Liver (tissue), 7 donors: ENCODE measurements at regions not wholly inside any gene's neighbourhood (a gene's known extent, or its start where the extent isn't known, plus 50 kb on each side); places are given as distances from the start of the nearest gene placed in this dataset.

Experiments
- DNase-seq: peaks from one replicate; pipeline ENCODE4 v3.0.0-alpha.2; 2017; ENCODE audit warnings: low spot score
- H3K27ac ChIP-seq, 2 donors: one replicate each; pipeline ENCODE4 v1.7.0; 2013; ENCODE audit warnings: inconsistent platforms in 2 of 2, low read length in 2 of 2, control low read depth in 1 of 2, low read depth in 1 of 2, mild to moderate bottlenecking in 1 of 2
- H3K27me3 ChIP-seq, 4 donors: one replicate each; pipeline versions ENCODE4 v1.6.1 to v1.7.0; 2013; ENCODE audit warnings: low read length in 3 of 4, inconsistent platforms in 1 of 4, mild to moderate bottlenecking in 1 of 4, moderate library complexity in 1 of 4; ENCODE audit not compliant: control insufficient read depth in 4 of 4, insufficient read depth in 4 of 4
- H3K36me3 ChIP-seq, 4 donors: one replicate each; pipeline versions ENCODE4 v1.6.1 to v1.7.0; 2013; ENCODE audit warnings: low read length in 3 of 4, mild to moderate bottlenecking in 3 of 4, low read depth in 1 of 4, moderate library complexity in 1 of 4; ENCODE audit not compliant: control insufficient read depth in 4 of 4, insufficient read depth in 3 of 4
- H3K4me1 ChIP-seq, 4 donors: one replicate each; pipeline versions ENCODE4 v1.6.1 to v1.7.0; 2013; ENCODE audit warnings: low read length in 3 of 4, mild to moderate bottlenecking in 3 of 4, moderate library complexity in 1 of 4; ENCODE audit not compliant: control insufficient read depth in 4 of 4, insufficient read depth in 4 of 4
- H3K4me3 ChIP-seq, 3 donors: one replicate each; pipeline versions ENCODE4 v1.6.1 to v1.7.0; 2013; ENCODE audit warnings: low read length in 3 of 3, control low read depth in 1 of 3, low read depth in 1 of 3, mild to moderate bottlenecking in 1 of 3
- H3K9ac ChIP-seq, 2 donors: one replicate each; pipeline ENCODE4 v1.7.0; 2013; ENCODE audit warnings: low read length in 2 of 2, mild to moderate bottlenecking in 2 of 2, moderate library complexity in 2 of 2, control low read depth in 1 of 2, low read depth in 1 of 2
- H3K9me3 ChIP-seq, 4 donors: one replicate each; pipeline versions ENCODE4 v1.6.1 to v1.7.0; 2013; ENCODE audit warnings: low read length in 3 of 4; ENCODE audit not compliant: control insufficient read depth in 4 of 4
- FOXA2 ChIP-seq: IDR thresholded peaks from 2 replicates; pipeline ENCODE4 v1.6.1; 2016; ENCODE audit warnings: antibody characterized with exemption
- GABPA ChIP-seq, 2 donors: IDR thresholded peaks in 1 of 2; conservative IDR thresholded peaks in 1 of 2; 2 replicates each; pipeline ENCODE4 v1.6.1; 2016; ENCODE audit warnings: antibody characterized with exemption in 2 of 2, mild to moderate bottlenecking in 1 of 2, moderate library complexity in 1 of 2
- HNF4G ChIP-seq: IDR thresholded peaks from 2 replicates; pipeline ENCODE4 v1.6.1; 2016; ENCODE audit warnings: antibody characterized with exemption
- JUND ChIP-seq, 2 donors: IDR thresholded peaks; 2 replicates each; pipeline ENCODE4 v1.6.1; 2016; ENCODE audit warnings: antibody characterized with exemption in 2 of 2
- NR2F2 ChIP-seq: IDR thresholded peaks from 2 replicates; pipeline ENCODE4 v1.6.1; 2016; ENCODE audit warnings: antibody characterized with exemption
- RAD21 ChIP-seq, 2 donors: IDR thresholded peaks; 2 replicates each; pipeline ENCODE4 v1.6.1; 2016; ENCODE audit warnings: antibody characterized with exemption in 2 of 2, mild to moderate bottlenecking in 2 of 2
- REST ChIP-seq: IDR thresholded peaks from 2 replicates; pipeline ENCODE4 v1.6.1; 2016; ENCODE audit warnings: antibody characterized with exemption, mild to moderate bottlenecking
- RXRA ChIP-seq, 2 donors: IDR thresholded peaks; 2 replicates each; pipeline ENCODE4 v1.6.1; 2017 to 2018; ENCODE audit warnings: antibody characterized with exemption in 2 of 2, mild to moderate bottlenecking in 1 of 2
- SP1 ChIP-seq: IDR thresholded peaks from 2 replicates; pipeline ENCODE4 v1.6.1; 2018; ENCODE audit warnings: antibody characterized with exemption, mild to moderate bottlenecking
- TAF1 ChIP-seq: conservative IDR thresholded peaks from 2 replicates; pipeline ENCODE4 v1.6.1; 2016; ENCODE audit warnings: antibody characterized with exemption, mild to moderate bottlenecking
- YY1 ChIP-seq: IDR thresholded peaks from 2 replicates; pipeline ENCODE4 v1.6.1; 2016; ENCODE audit warnings: antibody characterized with exemption, mild to moderate bottlenecking
- WGBS: extraction: QIAGEN DNeasy Blood & Tissue Kit; methylation state at CpG from one replicate; pipeline ENCODE4 v1.1.7; 2013; 5-methylcytosine and 5-hydroxymethylcytosine counted together
- TF ChIP-seq, protein P1 (sequence below): IDR thresholded peaks from 2 replicates; pipeline ENCODE4 v1.6.1; 2016; ENCODE audit warnings: antibody characterized with exemption
- donor health status: healthy.
- donor health status: healthy.
- donor health status: healthy.
- donor health status: healthy.

GRCh38 chr6:139987091-139987490 lies 612.6 kb upstream of the CITED2 start:
- H3K27me3 ChIP-seq = no peaks in the 10 kb centered on the region
- DNase-seq = no peak
- no peak overlapping the region for H3K9ac ChIP-seq
- H3K4me3 ChIP-seq = no peak overlapping the region
- H3K27ac ChIP-seq = no peak overlapping the region
- H3K36me3 ChIP-seq = no peaks in the 10 kb centered on the region
- H3K9me3 ChIP-seq = no peaks in the 10 kb centered on the region
- TF ChIP-seq FOXA2 (no peak), JUND (IDR thresholded peaks at IDR 0.05) (no peak), TAF1 (no peak), RAD21 (IDR thresholded peaks at IDR 0.05) (no peak)
- TF ChIP-seq, protein P1, sequence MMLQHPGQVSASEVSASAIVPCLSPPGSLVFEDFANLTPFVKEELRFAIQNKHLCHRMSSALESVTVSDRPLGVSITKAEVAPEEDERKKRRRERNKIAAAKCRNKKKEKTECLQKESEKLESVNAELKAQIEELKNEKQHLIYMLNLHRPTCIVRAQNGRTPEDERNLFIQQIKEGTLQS = no peak
- peaks cover 0 to 2% (median 0%) of the 10 kb centered on the region in 4 donors for H3K4me1 ChIP-seq

DNA sequence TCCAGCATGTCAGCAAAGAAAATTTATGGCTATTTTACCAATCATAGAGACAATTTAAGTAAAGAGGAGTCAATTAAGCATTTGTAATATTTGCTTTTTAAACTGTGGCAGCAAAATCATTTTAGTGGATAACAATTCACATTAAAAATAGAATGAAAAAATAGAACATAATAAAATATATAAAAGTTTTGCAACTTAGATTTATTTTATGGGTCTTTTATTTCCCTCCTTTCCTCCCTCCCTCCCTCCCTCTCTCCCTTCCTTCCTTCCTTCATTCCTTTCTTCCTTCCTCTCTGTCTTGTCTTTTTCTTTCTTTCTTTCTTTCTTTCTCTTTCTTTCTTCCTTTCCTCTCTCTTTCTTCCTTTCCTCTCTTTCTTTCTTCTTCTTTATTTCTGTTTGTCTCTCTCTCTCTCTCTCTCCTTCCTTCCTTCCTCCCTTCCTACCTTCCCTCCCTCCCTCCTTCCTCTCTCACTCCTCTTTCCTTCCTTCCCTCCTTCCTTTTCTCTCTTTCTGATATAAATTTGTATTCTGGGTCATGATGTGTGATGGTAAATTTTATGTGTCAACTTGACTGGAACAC lies 610.9 kb upstream of the CITED2 start:
- H3K9me3 ChIP-seq = no peaks in the 10 kb centered on the region
- no peaks in the 10 kb centered on the region for H3K36me3 ChIP-seq
- no peaks in the 10 kb centered on the region for H3K27me3 ChIP-seq
- H3K27ac ChIP-seq = no peak overlapping the region
- DNase-seq = no peak
- H3K4me3 ChIP-seq = no peak overlapping the region
- peaks cover 0 to 2% (median 1%) of the 10 kb centered on the region in 4 donors for H3K4me1 ChIP-seq
- no peak overlapping the region for H3K9ac ChIP-seq
- TF ChIP-seq JUND (IDR thresholded peaks at IDR 0.05) (no peak), SP1 (no peak), RAD21 (IDR thresholded peaks at IDR 0.05) (no peak), GABPA (IDR thresholded peaks at IDR 0.05 in 1 of 2, conservative IDR thresholded peaks at IDR 0.05 in 1 of 2) (no peak), REST (no peak), HNF4G (no peak), RXRA (IDR thresholded peaks at IDR 0.05) (no peak), FOXA2 (no peak)

DNA sequence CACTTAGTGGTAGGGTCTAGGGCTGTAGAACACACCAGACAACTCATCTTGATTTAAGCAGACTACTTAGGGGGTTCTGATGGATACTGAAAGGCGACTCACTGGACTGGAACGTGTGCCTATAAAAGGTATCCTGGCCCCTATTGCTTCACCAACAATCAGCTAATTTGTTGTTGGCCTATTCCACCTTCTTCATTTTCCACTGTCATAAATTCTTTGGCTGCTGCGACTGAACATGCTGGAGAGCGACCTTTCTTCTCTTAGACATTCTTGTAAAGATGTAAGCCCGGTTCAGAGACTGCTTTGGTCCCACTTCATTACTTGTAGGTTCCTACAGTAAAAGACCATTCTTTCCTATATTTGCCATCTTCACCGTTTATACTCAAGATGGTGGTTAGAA lies 609.9 kb upstream of the CITED2 start:
- Histone ChIP-seq H3K4me3 (no peak overlapping the region), H3K27ac (no peak overlapping the region), H3K4me1 (peaks cover 0 to 2% (median 1%) of the 10 kb centered on the region in 4 donors), H3K27me3 (no peaks in the 10 kb centered on the region), H3K36me3 (no peaks in the 10 kb centered on the region), H3K9me3 (no peaks in the 10 kb centered on the region), H3K9ac (no peak overlapping the region)
- 94% methylated on average over 6 of the region's 6 CpGs for WGBS
- no peak for DNase-seq
- TF ChIP-seq GABPA (IDR thresholded peaks at IDR 0.05 in 1 of 2, conservative IDR thresholded peaks at IDR 0.05 in 1 of 2) = no peak
- TF ChIP-seq HNF4G = no peak
- no peak for TF ChIP-seq YY1
- no peak for TF ChIP-seq NR2F2
- no peak for TF ChIP-seq SP1
